ENCODE measurements at regions not wholly inside any gene's neighbourhood (a gene's known extent, or its start where the extent isn't known, plus 50 kb on each side); places are given as distances from the start of the nearest gene placed in this dataset.

DNA sequence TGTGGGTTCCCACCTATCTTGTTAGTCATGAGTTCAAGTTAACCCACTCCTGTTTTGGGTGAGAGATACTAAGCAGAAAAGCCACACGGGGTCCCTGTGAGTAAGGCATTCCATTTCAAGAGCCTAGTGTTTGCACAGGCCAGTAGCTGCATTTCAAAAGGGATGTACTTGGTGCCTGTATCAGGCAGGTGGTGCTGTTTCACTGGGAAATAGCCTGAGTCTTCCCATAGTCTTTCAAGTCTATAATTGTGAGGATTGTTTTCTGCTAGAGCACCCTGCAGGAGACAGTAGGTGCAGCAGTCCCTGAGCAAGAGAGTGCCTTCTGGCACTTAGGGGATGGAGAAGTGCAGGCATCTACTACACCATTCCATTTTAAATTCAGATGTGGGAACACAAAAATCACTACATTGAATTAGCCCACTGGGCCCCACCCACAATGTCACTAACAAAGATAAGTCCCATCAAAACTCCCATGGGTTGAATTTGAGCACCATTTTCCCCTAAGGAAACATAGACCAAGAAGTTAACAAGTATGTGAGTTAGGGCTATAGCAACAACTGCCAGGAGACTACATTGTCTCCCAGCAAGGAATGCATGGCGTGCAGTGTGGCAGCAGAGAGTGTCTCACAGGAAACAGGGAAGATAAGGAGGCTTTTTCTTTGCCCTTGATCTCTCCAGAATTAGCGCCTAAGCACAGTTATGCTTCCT is 263.2 kb downstream of the COX7C start:
- DNase-seq (ENCODE audit: low read depth): peak; percentile 83
- TF ChIP-seq, protein P1, sequence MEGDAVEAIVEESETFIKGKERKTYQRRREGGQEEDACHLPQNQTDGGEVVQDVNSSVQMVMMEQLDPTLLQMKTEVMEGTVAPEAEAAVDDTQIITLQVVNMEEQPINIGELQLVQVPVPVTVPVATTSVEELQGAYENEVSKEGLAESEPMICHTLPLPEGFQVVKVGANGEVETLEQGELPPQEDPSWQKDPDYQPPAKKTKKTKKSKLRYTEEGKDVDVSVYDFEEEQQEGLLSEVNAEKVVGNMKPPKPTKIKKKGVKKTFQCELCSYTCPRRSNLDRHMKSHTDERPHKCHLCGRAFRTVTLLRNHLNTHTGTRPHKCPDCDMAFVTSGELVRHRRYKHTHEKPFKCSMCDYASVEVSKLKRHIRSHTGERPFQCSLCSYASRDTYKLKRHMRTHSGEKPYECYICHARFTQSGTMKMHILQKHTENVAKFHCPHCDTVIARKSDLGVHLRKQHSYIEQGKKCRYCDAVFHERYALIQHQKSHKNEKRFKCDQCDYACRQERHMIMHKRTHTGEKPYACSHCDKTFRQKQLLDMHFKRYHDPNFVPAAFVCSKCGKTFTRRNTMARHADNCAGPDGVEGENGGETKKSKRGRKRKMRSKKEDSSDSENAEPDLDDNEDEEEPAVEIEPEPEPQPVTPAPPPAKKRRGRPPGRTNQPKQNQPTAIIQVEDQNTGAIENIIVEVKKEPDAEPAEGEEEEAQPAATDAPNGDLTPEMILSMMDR (IDR thresholded peaks at IDR 0.05; ENCODE audit: insufficient read depth, low read depth, low read length): peak; percentile 88
- no peak overlapping the region for H3K4me3 ChIP-seq (ENCODE audit: low read depth, low read length)

DNA sequence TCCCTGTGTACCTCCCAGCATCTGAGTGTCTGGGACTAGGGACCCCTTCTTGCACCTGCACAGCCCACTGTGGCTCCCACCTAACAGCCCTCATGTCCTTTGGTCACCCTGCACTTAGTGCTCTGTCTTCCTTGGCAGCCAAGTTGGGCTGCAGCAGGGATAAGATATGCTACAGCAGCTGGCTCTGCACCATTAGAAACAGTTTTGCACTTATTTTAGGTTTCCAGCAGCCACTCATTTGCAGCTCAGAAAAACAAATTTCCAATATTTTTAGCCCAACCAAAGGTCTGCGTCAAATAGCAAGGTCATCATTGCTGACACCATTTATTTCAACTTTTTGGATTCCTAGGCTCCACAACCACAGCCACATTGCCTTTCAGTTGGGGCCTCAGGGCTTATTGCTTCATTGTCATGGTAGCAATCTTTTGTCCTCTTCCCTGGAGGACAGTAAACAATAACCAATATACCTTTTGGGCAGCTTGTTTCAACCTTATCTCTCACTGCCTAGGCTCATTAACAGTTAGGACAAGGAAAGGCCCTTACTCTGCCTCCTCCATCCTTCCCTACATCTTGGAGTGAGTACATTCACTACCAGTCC is 263.9 kb downstream of the COX7C start:
- TF ChIP-seq, protein P1 (IDR thresholded peaks at IDR 0.05; ENCODE audit: insufficient read depth, low read depth, low read length): no peak
- H3K4me3 ChIP-seq (ENCODE audit: low read depth, low read length): no peak overlapping the region
- DNase-seq (ENCODE audit: low read depth): no peak

DNA sequence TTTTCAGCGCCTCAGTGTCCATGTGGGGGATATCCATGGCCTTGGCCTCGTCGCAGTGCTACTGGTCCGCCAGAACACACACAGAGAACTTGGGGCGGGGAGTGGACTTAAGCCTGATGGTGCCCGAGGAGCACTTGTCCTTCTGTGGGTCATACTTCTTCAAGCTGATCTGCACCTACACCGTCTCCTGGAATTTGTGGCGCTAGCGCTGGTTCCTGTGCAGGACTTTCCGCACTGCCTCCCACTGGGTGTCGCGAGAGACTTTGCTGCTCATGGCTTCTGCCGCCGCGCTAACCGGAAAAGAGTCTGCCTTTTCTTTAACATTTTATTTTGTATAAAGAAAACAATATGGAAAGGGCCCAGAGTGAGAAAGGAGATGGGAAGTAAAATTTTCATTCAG is 266.9 kb downstream of the COX7C start:
- TF ChIP-seq, protein P1 (IDR thresholded peaks at IDR 0.05; ENCODE audit: insufficient read depth, low read depth, low read length): no peak
- DNase-seq (ENCODE audit: low read depth): no peak
- H3K4me3 ChIP-seq (ENCODE audit: low read depth, low read length): no peak overlapping the region

DNA sequence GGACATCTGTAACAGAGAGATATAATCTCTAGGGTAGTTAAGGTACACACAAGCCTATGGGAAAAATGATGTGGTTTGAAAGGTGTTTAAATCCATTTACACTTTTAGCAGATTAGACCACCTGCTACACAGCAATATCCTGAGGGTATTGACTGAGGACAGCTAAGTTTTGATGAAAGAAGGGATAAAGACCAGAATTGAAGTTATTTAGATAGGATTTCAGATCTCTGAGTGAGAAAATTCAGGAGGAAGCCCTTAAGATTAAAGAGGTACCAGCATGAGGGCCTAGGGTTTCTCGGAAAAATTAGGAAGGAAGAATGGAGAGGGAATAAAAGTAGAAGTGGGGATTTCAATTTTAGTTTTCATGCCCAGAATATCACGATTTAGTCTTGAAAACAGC is 267.3 kb downstream of the COX7C start:
- DNase-seq (ENCODE audit: low read depth): no peak
- H3K4me3 ChIP-seq (ENCODE audit: low read depth, low read length): no peak overlapping the region
- TF ChIP-seq, protein P1 (IDR thresholded peaks at IDR 0.05; ENCODE audit: insufficient read depth, low read depth, low read length): no peak

DNA sequence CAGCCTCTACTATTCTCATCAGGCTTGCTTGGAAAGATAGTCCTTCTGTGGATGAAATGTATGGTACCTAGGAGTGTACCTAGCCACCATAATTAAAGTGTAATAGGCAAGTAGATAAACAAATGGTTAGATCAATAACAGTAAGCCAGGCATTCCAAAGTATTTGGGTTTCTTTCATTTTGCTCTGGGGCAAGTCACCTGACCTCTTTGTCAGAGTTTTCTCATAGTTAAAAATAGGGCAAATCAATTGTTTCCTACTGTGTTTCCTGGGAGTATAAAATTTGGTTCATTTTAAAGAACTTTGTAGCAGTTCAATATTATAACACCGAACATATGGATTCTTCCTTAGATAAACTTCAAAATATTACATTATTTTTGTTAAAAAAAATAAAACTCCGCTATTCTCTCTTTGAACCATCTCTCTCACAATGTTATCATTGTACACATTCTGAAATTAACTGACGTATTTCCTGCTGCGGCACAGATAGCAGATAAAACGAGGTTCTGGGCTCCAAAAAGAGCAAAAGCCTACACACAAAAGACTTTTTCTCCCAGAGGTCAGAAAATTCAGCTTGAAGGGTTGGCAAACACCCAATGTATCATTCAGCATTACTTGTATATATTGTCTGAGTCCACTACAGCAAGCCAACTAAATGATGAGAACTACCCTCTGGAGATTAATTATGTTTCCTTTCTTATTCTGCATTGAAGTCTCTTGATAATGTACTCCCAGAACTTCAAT is 267.9 kb downstream of the COX7C start:
- TF ChIP-seq, protein P1 (IDR thresholded peaks at IDR 0.05; ENCODE audit: insufficient read depth, low read depth, low read length): no peak
- no peak for DNase-seq (ENCODE audit: low read depth)
- H3K4me3 ChIP-seq (ENCODE audit: low read depth, low read length): no peak overlapping the region

DNA sequence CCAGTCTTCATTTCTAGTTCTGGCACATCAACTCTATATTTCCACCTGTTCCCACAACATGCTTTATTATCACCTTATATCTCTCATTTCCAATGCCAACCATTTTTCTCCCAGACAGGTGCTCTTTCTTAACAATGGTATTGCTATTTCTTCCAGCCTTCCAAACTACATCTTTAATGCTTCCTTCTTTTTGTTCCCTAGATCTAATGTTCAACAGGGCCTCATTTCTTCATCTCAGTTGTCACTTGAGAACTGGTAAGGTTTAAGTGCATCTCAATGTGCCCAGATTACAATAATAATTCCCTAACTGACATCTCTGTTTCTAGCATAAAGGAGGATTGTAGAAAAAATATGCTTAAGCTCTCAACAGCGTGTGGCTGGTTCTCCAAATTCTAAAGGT is 272.6 kb downstream of the COX7C start:
- DNase-seq (ENCODE audit: low read depth): no peak
- TF ChIP-seq, protein P1 (IDR thresholded peaks at IDR 0.05; ENCODE audit: insufficient read depth, low read depth, low read length): no peak

More for the DNA sequence above, 272.6 kb downstream of the COX7C start:
- H3K4me3 ChIP-seq (ENCODE audit: low read depth, low read length): no peak overlapping the region

Data from fibroblast of villous mesenchyme (primary cell).